ENCODE measurements at regions not wholly inside any gene's neighbourhood (a gene's known extent, or its start where the extent isn't known, plus 50 kb on each side); places are given as distances from the start of the nearest gene placed in this dataset.

GRCh38 chr13:40442231-40442630 lies 224.2 kb downstream of the FOXO1 start:
- H3K4me2 ChIP-seq (replicated peaks; ENCODE audit: extremely low read depth, low read length, poor library complexity, severe bottlenecking) = no peak overlapping the region
- no peak overlapping the region for H3K4me3 ChIP-seq (replicated peaks in 1 of 3; ENCODE audit: low read depth in 2 of 3, low read length in 3 of 3)
- DNase-seq = no peak
- Mint-ChIP-seq H3K27me3 (ENCODE audit: low read depth in 3 of 3) (peaks cover 4 to 9% (median 6%) of the 10 kb centered on the region in 3 donors), H3K4me1 (peaks cover 32% of the 10 kb centered on the region), H3K9me3 (peaks cover 0 to 3% (median 1%) of the 10 kb centered on the region in 7 donors), H3K4me3 (no peak overlapping the region), H3K27ac (no peak overlapping the region), H3K36me3 (no peaks in the 10 kb centered on the region)
- WGBS (ENCODE audit: insufficient coverage) = 100% methylated on average over 5 of the region's 5 CpGs
- no peaks in the 10 kb centered on the region for H3K79me2 ChIP-seq (ENCODE audit: insufficient read depth, low read length)
- no peaks in the 10 kb centered on the region for H3K9me3 ChIP-seq (replicated peaks in 1 of 2; ENCODE audit: control insufficient read depth in 1 of 2, insufficient read depth in 1 of 2, low read length in 2 of 2)
- H3K9ac ChIP-seq (ENCODE audit: insufficient read depth, low read length, poor library complexity, severe bottlenecking) = no peak overlapping the region
- no peak overlapping the region for H3K27ac ChIP-seq (ENCODE audit: low read depth in 1 of 2, low read length in 2 of 2)
- no peaks in the 10 kb centered on the region for H3K27me3 ChIP-seq (ENCODE audit: control insufficient read depth in 2 of 2, insufficient read depth in 2 of 2, low read length in 2 of 2)
- H3K4me1 ChIP-seq (ENCODE audit: control insufficient read depth in 1 of 2, insufficient read depth in 2 of 2, low read length in 2 of 2) = peaks cover 10 to 13% of the 10 kb centered on the region in 2 donors
- no peaks in the 10 kb centered on the region for H4K20me1 ChIP-seq (ENCODE audit: insufficient read depth, low read length)
- no peaks in the 10 kb centered on the region for H3K36me3 ChIP-seq (replicated peaks in 1 of 2; ENCODE audit: control insufficient read depth in 1 of 2, insufficient read depth in 2 of 2, low read length in 2 of 2)
- H2AFZ ChIP-seq (ENCODE audit: insufficient read depth, low read depth, low read length, poor library complexity, severe bottlenecking) = no peak overlapping the region
- no peak for TF ChIP-seq CTCF (IDR thresholded peaks at IDR 0.05)
- intact Hi-C loops (cut with micrococcal nuclease) = no loop called here

- H3K27ac ChIP-seq (ENCODE audit: low read depth in 1 of 2, low read length in 2 of 2) = no peak overlapping the region
- no peaks in the 10 kb centered on the region for H3K36me3 ChIP-seq (replicated peaks in 1 of 2; ENCODE audit: control insufficient read depth in 1 of 2, insufficient read depth in 2 of 2, low read length in 2 of 2)
- H3K4me1 ChIP-seq (ENCODE audit: control insufficient read depth in 1 of 2, insufficient read depth in 2 of 2, low read length in 2 of 2) = peaks cover 10 to 13% of the 10 kb centered on the region in 2 donors
- H3K27ac Mint-ChIP-seq = no peak overlapping the region
- no peaks in the 10 kb centered on the region for H3K9me3 ChIP-seq (replicated peaks in 1 of 2; ENCODE audit: control insufficient read depth in 1 of 2, insufficient read depth in 1 of 2, low read length in 2 of 2)
- H4K20me1 ChIP-seq (ENCODE audit: insufficient read depth, low read length) = no peaks in the 10 kb centered on the region
- H3K9ac ChIP-seq (ENCODE audit: insufficient read depth, low read length, poor library complexity, severe bottlenecking) = no peak overlapping the region
- no peak overlapping the region for H3K4me3 Mint-ChIP-seq
- 100% methylated on average over 2 of the region's 6 CpGs for WGBS (ENCODE audit: insufficient coverage)
- H3K4me2 ChIP-seq (replicated peaks; ENCODE audit: extremely low read depth, low read length, poor library complexity, severe bottlenecking) = no peak overlapping the region
- no peaks in the 10 kb centered on the region for H3K36me3 Mint-ChIP-seq
- H3K9me3 Mint-ChIP-seq = peaks cover 0 to 3% (median 1%) of the 10 kb centered on the region in 7 donors
- no peak overlapping the region for H2AFZ ChIP-seq (ENCODE audit: insufficient read depth, low read depth, low read length, poor library complexity, severe bottlenecking)
- H3K79me2 ChIP-seq (ENCODE audit: insufficient read depth, low read length) = no peaks in the 10 kb centered on the region
- no peaks in the 10 kb centered on the region for H3K27me3 ChIP-seq (ENCODE audit: control insufficient read depth in 2 of 2, insufficient read depth in 2 of 2, low read length in 2 of 2)
- no peak for DNase-seq
- H3K4me3 ChIP-seq (replicated peaks in 1 of 3; ENCODE audit: low read depth in 2 of 3, low read length in 3 of 3) = no peak overlapping the region
- H3K4me1 Mint-ChIP-seq = peaks cover 32% of the 10 kb centered on the region
- intact Hi-C loops (cut with micrococcal nuclease) = no loop called here
- TF ChIP-seq CTCF (IDR thresholded peaks at IDR 0.05) = no peak
- peaks cover 2 to 9% (median 6%) of the 10 kb centered on the region in 3 donors for H3K27me3 Mint-ChIP-seq (ENCODE audit: low read depth in 3 of 3)
Observed at GRCh38 chr13:40442826-40443225, 223.6 kb downstream of the FOXO1 start.
